ENCODE measurements at regions not wholly inside any gene's neighbourhood (a gene's known extent, or its start where the extent isn't known, plus 50 kb on each side); places are given as distances from the start of the nearest gene placed in this dataset.

- Histone ChIP-seq H3K79me2 (ENCODE audit: insufficient read depth) (no peaks in the 10 kb centered on the region), H3K9me2 (no peaks in the 10 kb centered on the region), H3K36me3 (replicated peaks in 1 of 2; ENCODE audit: control insufficient read depth in 1 of 2, insufficient read depth in 2 of 2, low read length in 1 of 2) (no peaks in the 10 kb centered on the region), H3K27me3 (ENCODE audit: insufficient read depth) (no peaks in the 10 kb centered on the region), H2AFZ (ENCODE audit: low read depth) (no peak overlapping the region), H3K4me2 (no peak overlapping the region), H3K27ac (ENCODE audit: low read depth in 2 of 2, low read length in 1 of 2) (no peak overlapping the region), H3K4me3 (ENCODE audit: low read depth in 2 of 2, low read length in 1 of 2) (no peak overlapping the region), H3K9me3 (no peaks in the 10 kb centered on the region), H3F3A (replicated peaks; ENCODE audit: insufficient read depth) (no peaks in the 10 kb centered on the region), H3K4me1 (ENCODE audit: control insufficient read depth in 1 of 2, insufficient read depth in 2 of 2, low read depth in 1 of 2, low read length in 1 of 2) (peaks cover 0 to 3% of the 10 kb centered on the region in 2 experiments; a peak in 1 of 4 replicates), H4K20me1 (ENCODE audit: insufficient read depth) (no peaks in the 10 kb centered on the region), H3K9ac (no peak overlapping the region)
- 95% methylated on average over 8 of the region's 8 CpGs for WGBS (ENCODE audit: low lambda C conversion rate)
- no peak for DNase-seq
- ChIA-PET POLR2A (no interaction called here), CTCF (interaction anchor here (1.4 kb wide), 1 partner anchor 74 kb away, joined by 3 read pairs; no protein-coding TSS in a partner anchor)
- TF ChIP-seq MEF2A (IDR thresholded peaks at IDR 0.05; ENCODE audit: borderline replicate concordance, low read depth), result no peak
- TF ChIP-seq TCF12 (IDR thresholded peaks at IDR 0.05), result no peak
- no peak for TF ChIP-seq USF1 (IDR thresholded peaks at IDR 0.05; ENCODE audit: borderline replicate concordance, low read depth)
- TF ChIP-seq EP300 (IDR thresholded peaks at IDR 0.05; ENCODE audit: borderline replicate concordance in 1 of 2, low read depth in 1 of 2, low read length in 1 of 2), result no peak
- TF ChIP-seq CTCF (IDR thresholded peaks at IDR 0.05), result no peak
- no peak for TF ChIP-seq POLR2AphosphoS5 (IDR thresholded peaks at IDR 0.05; ENCODE audit: low read depth, low read length)
These were observed 99.7 kb downstream of the SPRY4 start for GRCh38 chr5:142225141-142225540.

- Histone ChIP-seq H3K9me2 (no peaks in the 10 kb centered on the region), H4K20me1 (ENCODE audit: insufficient read depth) (no peaks in the 10 kb centered on the region), H2AFZ (ENCODE audit: low read depth) (no peak overlapping the region), H3K9ac (no peak overlapping the region), H3K79me2 (ENCODE audit: insufficient read depth) (no peaks in the 10 kb centered on the region), H3K9me3 (no peaks in the 10 kb centered on the region), H3K4me1 (ENCODE audit: control insufficient read depth in 1 of 2, insufficient read depth in 2 of 2, low read depth in 1 of 2, low read length in 1 of 2) (peaks cover 0 to 3% of the 10 kb centered on the region in 2 experiments; a peak in 1 of 4 replicates), H3K27me3 (ENCODE audit: insufficient read depth) (no peaks in the 10 kb centered on the region), H3F3A (replicated peaks; ENCODE audit: insufficient read depth) (no peaks in the 10 kb centered on the region), H3K4me2 (no peak overlapping the region), H3K27ac (ENCODE audit: low read depth in 2 of 2, low read length in 1 of 2) (no peak overlapping the region), H3K36me3 (replicated peaks in 1 of 2; ENCODE audit: control insufficient read depth in 1 of 2, insufficient read depth in 2 of 2, low read length in 1 of 2) (no peaks in the 10 kb centered on the region), H3K4me3 (ENCODE audit: low read depth in 2 of 2, low read length in 1 of 2) (no peak overlapping the region)
- ChIA-PET CTCF (interaction anchor here (1.6 kb wide), 1 partner anchor 326 kb away, joined by 4 read pairs; no protein-coding TSS in a partner anchor), POLR2A (no interaction called here)
- TF ChIP-seq SMC3 (IDR thresholded peaks at IDR 0.05; ENCODE audit: low read depth, low read length) (no peak), RAD21 (IDR thresholded peaks at IDR 0.05; ENCODE audit: low read length) (no peak), CHD2 (IDR thresholded peaks at IDR 0.05; ENCODE audit: low read length, partially characterized antibody) (no peak)
- no peak for DNase-seq
- WGBS (ENCODE audit: low lambda C conversion rate), result 97% methylated on average over 12 of the region's 12 CpGs
These were observed 101.8 kb downstream of the SPRY4 start for GRCh38 chr5:142222866-142223558.

Measured in SK-N-SH (cell line).